ENCODE measurements at regions not wholly inside any gene's neighbourhood (a gene's known extent, or its start where the extent isn't known, plus 50 kb on each side); places are given as distances from the start of the nearest gene placed in this dataset.

- DNase-seq (ENCODE audit: low read depth) = no peak
These were observed 52.2 kb upstream of the INPP5A start for GRCh38 chr10:132485391-132485790.

- no peak for DNase-seq (ENCODE audit: low read depth)
These were observed 51.0 kb upstream of the INPP5A start for GRCh38 chr10:132486539-132487121.

GRCh38 chr10:132487241-132488135 lies 50.1 kb upstream of the INPP5A start:
- no peak for DNase-seq (ENCODE audit: low read depth)

Data from fibroblast of gingiva (primary cell).